Raji (cell line): ENCODE measurements at regions not wholly inside any gene's neighbourhood (a gene's known extent, or its start where the extent isn't known, plus 50 kb on each side); places are given as distances from the start of the nearest gene placed in this dataset.

ENCODE experiments used
- POLR2A ChIP-seq: IDR thresholded peaks from 2 replicates; pipeline ENCODE4 v1.6.1; 2011; ENCODE audit warnings: low read depth, low read length, control low read depth; ENCODE audit not compliant: insufficient read depth

- TF ChIP-seq POLR2A = no peak
Measured at GRCh38 chr9:120307599-120307998, 272.4 kb downstream of the CDK5RAP2 start.

- no peak for TF ChIP-seq POLR2A
Measured at GRCh38 chr9:120306561-120306960, 273.4 kb downstream of the CDK5RAP2 start.

GRCh38 chr9:120306088-120306487 lies 273.9 kb downstream of the CDK5RAP2 start:
- TF ChIP-seq POLR2A = no peak

- TF ChIP-seq POLR2A = no peak
Measured at GRCh38 chr9:120303519-120303918, 276.4 kb downstream of the CDK5RAP2 start.

GRCh38 chr9:120299785-120300184 lies 280.2 kb downstream of the CDK5RAP2 start:
- TF ChIP-seq POLR2A = no peak

- no peak for TF ChIP-seq POLR2A
Measured at GRCh38 chr9:120294003-120294402, 286.0 kb downstream of the CDK5RAP2 start.

GRCh38 chr9:120292606-120293005 lies 287.4 kb downstream of the CDK5RAP2 start:
- no peak for TF ChIP-seq POLR2A

- TF ChIP-seq POLR2A = no peak
Measured at GRCh38 chr9:120291050-120291449, 288.9 kb downstream of the CDK5RAP2 start.

GRCh38 chr9:120289990-120290975 lies 289.7 kb downstream of the CDK5RAP2 start:
- no peak for TF ChIP-seq POLR2A

GRCh38 chr9:120289098-120289497 lies 290.9 kb downstream of the CDK5RAP2 start:
- no peak for TF ChIP-seq POLR2A

GRCh38 chr9:120286530-120286929 lies 293.4 kb downstream of the CDK5RAP2 start:
- TF ChIP-seq POLR2A = no peak

GRCh38 chr9:120284821-120285220 lies 295.1 kb downstream of the CDK5RAP2 start:
- no peak for TF ChIP-seq POLR2A

- TF ChIP-seq POLR2A = no peak
Measured at GRCh38 chr9:120281665-120282064, 298.3 kb downstream of the CDK5RAP2 start.

- no peak for TF ChIP-seq POLR2A
Measured at GRCh38 chr9:120267929-120268328, 312.0 kb downstream of the CDK5RAP2 start.

- no peak for TF ChIP-seq POLR2A
Measured at GRCh38 chr9:120265791-120266190, 314.2 kb downstream of the CDK5RAP2 start.

- TF ChIP-seq POLR2A = no peak
Measured at GRCh38 chr9:120264528-120264927, 315.4 kb downstream of the CDK5RAP2 start.
